Retinal pigment epithelial cell (primary cell): ENCODE measurements at regions not wholly inside any gene's neighbourhood (a gene's known extent, or its start where the extent isn't known, plus 50 kb on each side); places are given as distances from the start of the nearest gene placed in this dataset.

ENCODE experiments used
- DNase-seq: peaks from one replicate; pipeline ENCODE4 v3.0.0-alpha.2; 2010; ENCODE audit warnings: low read depth
- H3K4me3 ChIP-seq: 2 replicates; pipeline ENCODE4 v1.5.1; 2011; ENCODE audit warnings: mild to moderate bottlenecking, low read length, control low read depth, moderate library complexity
- CTCF ChIP-seq: conservative IDR thresholded peaks from 2 replicates; pipeline ENCODE4 v1.5.1; 2011; ENCODE audit warnings: low read depth, low read length, control low read depth, inconsistent platforms

GRCh38 chr20:19924255-19924654 is 92.9 kb upstream of the NAA20 start:
- no peak for TF ChIP-seq CTCF
- DNase-seq: no peak
- no peak overlapping the region for H3K4me3 ChIP-seq

GRCh38 chr20:19926591-19926990 is 90.6 kb upstream of the NAA20 start:
- no peak for TF ChIP-seq CTCF
- H3K4me3 ChIP-seq: no peak overlapping the region
- DNase-seq: no peak

GRCh38 chr20:19928328-19929011 is 88.7 kb upstream of the NAA20 start:
- no peak for TF ChIP-seq CTCF
- H3K4me3 ChIP-seq: no peak overlapping the region
- DNase-seq: no peak

GRCh38 chr20:19929012-19929360 is 88.2 kb upstream of the NAA20 start:
- no peak for DNase-seq
- TF ChIP-seq CTCF: no peak

GRCh38 chr20:19929481-19930145 is 87.5 kb upstream of the NAA20 start:
- no peak overlapping the region for H3K4me3 ChIP-seq
- no peak for TF ChIP-seq CTCF
- DNase-seq: no peak

More at GRCh38 chr20:19929012-19929360, 88.2 kb upstream of the NAA20 start:
- H3K4me3 ChIP-seq: no peak overlapping the region

GRCh38 chr20:19930426-19930825 is 86.7 kb upstream of the NAA20 start:
- no peak overlapping the region for H3K4me3 ChIP-seq
- no peak for DNase-seq
- TF ChIP-seq CTCF: no peak

GRCh38 chr20:19932170-19932667 is 84.9 kb upstream of the NAA20 start:
- no peak for TF ChIP-seq CTCF
- H3K4me3 ChIP-seq: no peak overlapping the region

More at GRCh38 chr20:19932170-19932667, 84.9 kb upstream of the NAA20 start:
- DNase-seq: no peak
